ENCODE measurements at regions not wholly inside any gene's neighbourhood (a gene's known extent, or its start where the extent isn't known, plus 50 kb on each side); places are given as distances from the start of the nearest gene placed in this dataset.
"Not testable (repeated sequence)": the region's sequence is repeated elsewhere in the genome, so short reads cannot be mapped to it uniquely, and the experiment has no call there.

DNA sequence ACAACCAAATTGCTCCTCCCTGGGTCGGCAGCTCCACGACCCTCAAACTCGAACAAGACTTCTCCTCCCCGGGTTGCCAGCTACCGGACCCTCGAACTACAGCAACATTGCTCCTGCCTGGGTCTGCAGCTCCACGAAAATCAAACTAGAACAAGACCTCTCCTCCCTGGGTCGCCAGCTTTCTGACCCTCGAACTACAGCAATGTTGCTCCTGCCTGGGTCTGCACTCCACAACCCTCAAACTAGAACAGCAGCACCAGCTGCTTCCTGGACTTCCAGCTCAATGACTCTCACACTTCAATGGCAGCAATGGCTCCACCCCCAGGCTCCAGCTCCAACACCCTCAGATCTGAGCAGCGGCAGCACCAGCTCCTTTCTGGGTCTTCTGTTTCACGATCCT lies 311.6 kb downstream of the PREX1 start:
- not testable (repeated sequence) for TF ChIP-seq EP300 (IDR thresholded peaks at IDR 0.05)
- TF ChIP-seq, protein P1, sequence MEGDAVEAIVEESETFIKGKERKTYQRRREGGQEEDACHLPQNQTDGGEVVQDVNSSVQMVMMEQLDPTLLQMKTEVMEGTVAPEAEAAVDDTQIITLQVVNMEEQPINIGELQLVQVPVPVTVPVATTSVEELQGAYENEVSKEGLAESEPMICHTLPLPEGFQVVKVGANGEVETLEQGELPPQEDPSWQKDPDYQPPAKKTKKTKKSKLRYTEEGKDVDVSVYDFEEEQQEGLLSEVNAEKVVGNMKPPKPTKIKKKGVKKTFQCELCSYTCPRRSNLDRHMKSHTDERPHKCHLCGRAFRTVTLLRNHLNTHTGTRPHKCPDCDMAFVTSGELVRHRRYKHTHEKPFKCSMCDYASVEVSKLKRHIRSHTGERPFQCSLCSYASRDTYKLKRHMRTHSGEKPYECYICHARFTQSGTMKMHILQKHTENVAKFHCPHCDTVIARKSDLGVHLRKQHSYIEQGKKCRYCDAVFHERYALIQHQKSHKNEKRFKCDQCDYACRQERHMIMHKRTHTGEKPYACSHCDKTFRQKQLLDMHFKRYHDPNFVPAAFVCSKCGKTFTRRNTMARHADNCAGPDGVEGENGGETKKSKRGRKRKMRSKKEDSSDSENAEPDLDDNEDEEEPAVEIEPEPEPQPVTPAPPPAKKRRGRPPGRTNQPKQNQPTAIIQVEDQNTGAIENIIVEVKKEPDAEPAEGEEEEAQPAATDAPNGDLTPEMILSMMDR (IDR thresholded peaks at IDR 0.05) = not testable (repeated sequence)
